B cell (primary cell): ENCODE measurements at regions not wholly inside any gene's neighbourhood (a gene's known extent, or its start where the extent isn't known, plus 50 kb on each side); places are given as distances from the start of the nearest gene placed in this dataset.

ENCODE experiments used
- ATAC-seq: fragments of 200-7000 bp; cut with Tn5 transposase; one replicate; pipeline ENCODE4 v1.10.0; 2021; ENCODE audit warnings: low read depth, mild to moderate bottlenecking, moderate number of reproducible peaks, moderate library complexity
- CTCF ChIA-PET: fragments of 350-600 bp; sonication (Branson Sonifier 250); formaldehyde crosslinking; loops from one replicate; lab custom pipeline; 2021; ENCODE audit warnings: antibody characterized with exemption, inconsistent platforms; lab: Charles Lee
- POLR2A ChIA-PET: fragments of 350-600 bp; sonication (Branson Sonifier 250); formaldehyde crosslinking; loops from one replicate; lab custom pipeline; 2021; ENCODE audit warnings: antibody characterized with exemption; lab: Charles Lee
- DNase-seq: peaks from one replicate; pipeline ENCODE4 v3.0.0; 2013
- H2AFZ ChIP-seq: 2 replicates; pipeline ENCODE4 v1.6.1; 2012; ENCODE audit warnings: mild to moderate bottlenecking, low read depth, low read length; ENCODE audit not compliant: insufficient read depth, poor library complexity, severe bottlenecking
- H3K27ac ChIP-seq, 2 donors: 1 replicate in 1 of 2; 2 replicates in 1 of 2; pipeline ENCODE4 v1.5.1; 2012 to 2013; ENCODE audit warnings: low read length in 2 of 2, mild to moderate bottlenecking in 2 of 2, moderate library complexity in 1 of 2
- H3K27me3 ChIP-seq, 4 experiments: fragments of 200-600 bp in 1 of 4; sonication (generic) in 1 of 4; replicated peaks in 1 of 4; 1 replicate in 2 of 4; 2 replicates in 2 of 4; pipeline versions ENCODE4 v1.6.1 to v1.7.0; 2013 to 2016; ENCODE audit warnings: low read length in 3 of 4, mild to moderate bottlenecking in 2 of 4, mixed read lengths in 1 of 4, moderate library complexity in 1 of 4; ENCODE audit not compliant: insufficient read depth in 4 of 4, control insufficient read depth in 3 of 4; ENCODE audit errors: control extremely low read depth in 1 of 4
- H3K36me3 ChIP-seq, 2 experiments: replicated peaks in 1 of 2; 1 replicate in 1 of 2; 2 replicates in 1 of 2; pipeline versions ENCODE4 v1.6.1 to v1.7.1; 2013; ENCODE audit warnings: low read length in 1 of 2; ENCODE audit not compliant: insufficient read depth in 2 of 2, control insufficient read depth in 1 of 2; ENCODE audit errors: control extremely low read depth in 1 of 2, extremely low read depth in 1 of 2
- H3K4me1 ChIP-seq, 2 donors: fragments of 200-600 bp in 1 of 2; sonication (generic) in 1 of 2; 1 replicate in 1 of 2; 2 replicates in 1 of 2; pipeline versions ENCODE4 v1.5.1 to v1.6.1; 2013 to 2017; ENCODE audit warnings: low read length in 2 of 2; ENCODE audit not compliant: control insufficient read depth in 2 of 2, insufficient read depth in 2 of 2
- H3K4me2 ChIP-seq: replicated peaks from 2 replicates; pipeline ENCODE3; 2012; ENCODE audit warnings: mild to moderate bottlenecking, low read depth, low read length; ENCODE audit not compliant: poor library complexity, severe bottlenecking
- H3K4me3 ChIP-seq, 5 experiments: fragments of 200-600 bp in 1 of 5; sonication (generic) in 1 of 5; 1 replicate in 3 of 5; 2 replicates in 2 of 5; pipeline versions ENCODE4 v1.5.1 to v1.7.0; 2011 to 2016; ENCODE audit warnings: low read length in 4 of 5, mild to moderate bottlenecking in 4 of 5, low read depth in 2 of 5, control low read depth in 1 of 5, moderate library complexity in 1 of 5; ENCODE audit not compliant: insufficient read depth in 1 of 5; ENCODE audit errors: control extremely low read depth in 1 of 5, extremely low read depth in 1 of 5
- H3K79me2 ChIP-seq: fragments of 200-600 bp; sonication (generic); one replicate; pipeline ENCODE4 v1.6.0; 2016; ENCODE audit warnings: low read length; ENCODE audit not compliant: control insufficient read depth, insufficient read depth
- H3K9ac ChIP-seq: fragments of 200-600 bp; sonication (generic); 2 replicates; pipeline ENCODE4 v1.6.1; 2017; ENCODE audit warnings: mild to moderate bottlenecking, low read length, moderate library complexity
- H3K9me3 ChIP-seq, 3 donors: one replicate each; pipeline versions ENCODE4 v1.6.1 to v1.7.1; 2013; ENCODE audit warnings: low read length in 2 of 3; ENCODE audit not compliant: control insufficient read depth in 2 of 3, insufficient read depth in 1 of 3; ENCODE audit errors: control extremely low read depth in 1 of 3
- H4K20me1 ChIP-seq: 2 replicates; pipeline ENCODE4 v1.6.0; 2012; ENCODE audit warnings: mild to moderate bottlenecking, low read length; ENCODE audit not compliant: insufficient read depth, control insufficient read depth, poor library complexity, severe bottlenecking
- H3K27ac Mint-ChIP-seq: one replicate; pipeline ENCODE4 v1.8.0; 2021; ENCODE audit warnings: mixed read lengths
- H3K27me3 Mint-ChIP-seq: one replicate; pipeline ENCODE4 v1.8.0; 2021; ENCODE audit warnings: mixed read lengths
- H3K4me1 Mint-ChIP-seq: one replicate; pipeline ENCODE4 v1.8.0; 2021; ENCODE audit warnings: mixed read lengths
- H3K4me3 Mint-ChIP-seq: one replicate; pipeline ENCODE4 v1.8.0; 2021; ENCODE audit warnings: mixed read lengths
- H3K9me3 Mint-ChIP-seq: one replicate; pipeline ENCODE4 v1.8.0; 2022; ENCODE audit warnings: mixed read lengths; ENCODE audit not compliant: insufficient read depth
- EZH2 ChIP-seq: IDR thresholded peaks from 2 replicates; pipeline ENCODE4 v1.6.1; 2012; ENCODE audit warnings: borderline replicate concordance, low read depth, mild to moderate bottlenecking, moderate library complexity, low read length; ENCODE audit not compliant: insufficient read depth, poor library complexity, severe bottlenecking
- WGBS: methylation state at CpG from one replicate; pipeline ENCODE4 v1.1.5; 2013; ENCODE audit warnings: missing lambda C conversion rate; ENCODE audit not compliant: insufficient coverage; 5-methylcytosine and 5-hydroxymethylcytosine counted together
- intact Hi-C: fragments of 100-400 bp; cut with micrococcal nuclease; formaldehyde crosslinking; loops from one replicate; pipeline ENCODE4 v1.10.0; 2022
- TF ChIP-seq, protein P1 (sequence below): fragments of 200-600 bp; IDR thresholded peaks from one replicate; pipeline ENCODE4 v1.8.0; 2022; ENCODE audit warnings: antibody characterized with exemption, mild to moderate bottlenecking

GRCh38 chr2:225244933-225245332 is 154.6 kb upstream of the NYAP2 start:
- TF ChIP-seq, protein P1, sequence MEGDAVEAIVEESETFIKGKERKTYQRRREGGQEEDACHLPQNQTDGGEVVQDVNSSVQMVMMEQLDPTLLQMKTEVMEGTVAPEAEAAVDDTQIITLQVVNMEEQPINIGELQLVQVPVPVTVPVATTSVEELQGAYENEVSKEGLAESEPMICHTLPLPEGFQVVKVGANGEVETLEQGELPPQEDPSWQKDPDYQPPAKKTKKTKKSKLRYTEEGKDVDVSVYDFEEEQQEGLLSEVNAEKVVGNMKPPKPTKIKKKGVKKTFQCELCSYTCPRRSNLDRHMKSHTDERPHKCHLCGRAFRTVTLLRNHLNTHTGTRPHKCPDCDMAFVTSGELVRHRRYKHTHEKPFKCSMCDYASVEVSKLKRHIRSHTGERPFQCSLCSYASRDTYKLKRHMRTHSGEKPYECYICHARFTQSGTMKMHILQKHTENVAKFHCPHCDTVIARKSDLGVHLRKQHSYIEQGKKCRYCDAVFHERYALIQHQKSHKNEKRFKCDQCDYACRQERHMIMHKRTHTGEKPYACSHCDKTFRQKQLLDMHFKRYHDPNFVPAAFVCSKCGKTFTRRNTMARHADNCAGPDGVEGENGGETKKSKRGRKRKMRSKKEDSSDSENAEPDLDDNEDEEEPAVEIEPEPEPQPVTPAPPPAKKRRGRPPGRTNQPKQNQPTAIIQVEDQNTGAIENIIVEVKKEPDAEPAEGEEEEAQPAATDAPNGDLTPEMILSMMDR, result no peak
- H3K4me1 Mint-ChIP-seq, result no peaks in the 10 kb centered on the region
- Histone ChIP-seq H3K9me3 (no peaks in the 10 kb centered on the region), H4K20me1 (no peaks in the 10 kb centered on the region), H3K79me2 (no peaks in the 10 kb centered on the region), H3K9ac (no peak overlapping the region), H3K27me3 (peaks cover 0 to 2% (median 0%) of the 10 kb centered on the region in 4 experiments), H2AFZ (no peak overlapping the region), H3K4me3 (no peak overlapping the region), H3K4me2 (no peak overlapping the region), H3K27ac (no peak overlapping the region), H3K4me1 (no peaks in the 10 kb centered on the region), H3K36me3 (no peaks in the 10 kb centered on the region)
- intact Hi-C loops, result no loop called here
- no peak for DNase-seq
- ChIA-PET CTCF (no interaction called here), POLR2A (no interaction called here)
- H3K4me3 Mint-ChIP-seq, result no peak overlapping the region
- peaks cover 18% of the 10 kb centered on the region for H3K27me3 Mint-ChIP-seq
- 90% methylated on average over 2 of the region's 4 CpGs for WGBS
- no peaks in the 10 kb centered on the region for H3K9me3 Mint-ChIP-seq
- no peak overlapping the region for H3K27ac Mint-ChIP-seq
- ATAC-seq, result no peak

DNA sequence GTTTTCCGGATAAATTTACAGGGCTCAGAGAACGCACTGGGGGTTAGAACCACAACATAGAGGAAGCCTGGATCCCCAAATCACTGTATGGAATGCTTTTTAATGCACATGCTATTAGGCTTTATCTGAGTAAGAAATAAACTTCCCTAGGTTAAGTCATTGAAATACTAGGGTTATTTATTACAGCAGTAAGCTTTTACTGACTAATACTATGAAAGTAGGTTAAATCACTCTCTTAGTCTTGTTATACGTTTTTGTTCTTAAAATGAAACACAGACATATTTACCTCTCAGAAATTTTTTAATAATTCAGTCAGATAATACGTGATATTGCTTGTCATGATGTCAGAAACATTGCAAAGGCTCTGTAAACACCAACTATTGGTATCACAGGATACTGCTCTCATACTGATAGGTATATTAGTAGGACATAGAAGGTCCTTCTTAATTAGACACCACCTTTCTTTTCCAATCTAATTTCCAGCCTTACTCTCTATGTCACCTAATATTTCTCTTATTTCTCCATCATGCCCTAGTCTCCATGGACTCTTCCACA is 162.7 kb upstream of the NYAP2 start:
- H3K4me1 ChIP-seq, result no peaks in the 10 kb centered on the region
- no CpG with 5 or more reads among the region's 4 CpGs for WGBS
- ChIA-PET CTCF (no interaction called here), POLR2A (no interaction called here)
- H3K4me3 ChIP-seq, result no peak overlapping the region
- Mint-ChIP-seq H3K27ac (no peak overlapping the region), H3K27me3 (peaks cover 6% of the 10 kb centered on the region), H3K9me3 (no peaks in the 10 kb centered on the region), H3K4me3 (no peak overlapping the region), H3K4me1 (no peaks in the 10 kb centered on the region)
- intact Hi-C loops, result no loop called here
- H2AFZ ChIP-seq, result no peak overlapping the region
- no peak overlapping the region for H3K9ac ChIP-seq
- no peak overlapping the region for H3K4me2 ChIP-seq
- no peaks in the 10 kb centered on the region for H3K9me3 ChIP-seq
- TF ChIP-seq, protein P1, result no peak
- TF ChIP-seq EZH2, result no peak
- H4K20me1 ChIP-seq, result no peaks in the 10 kb centered on the region
- H3K36me3 ChIP-seq, result no peaks in the 10 kb centered on the region
- ATAC-seq, result no peak
- no peak overlapping the region for H3K27ac ChIP-seq
- no peaks in the 10 kb centered on the region for H3K79me2 ChIP-seq
- H3K27me3 ChIP-seq, result peaks cover 0 to 3% (median 0%) of the 10 kb centered on the region in 4 experiments
- DNase-seq, result no peak
